HCT116 (cell line): ENCODE measurements at regions not wholly inside any gene's neighbourhood (a gene's known extent, or its start where the extent isn't known, plus 50 kb on each side); places are given as distances from the start of the nearest gene placed in this dataset.

Experiments
- ATAC-seq: fragments of 200-7000 bp; cut with Tn5 transposase; 2 replicates; pipeline ENCODE4 v1.9.1; 2020; ENCODE audit warnings: mild to moderate bottlenecking, moderate library complexity
- BruUV-seq: library from RNA; stranded (reverse); fragments of 400-500 nt; replicated peaks from 2 replicates; lab custom pipeline; 2021; lab: Mats Ljungman, UMichigan
- CTCF ChIA-PET: fragments of 300-600 bp; sonication (Branson Sonifier 250); formaldehyde crosslinking; loops from one replicate; lab custom pipeline; 2021; ENCODE audit warnings: antibody characterized with exemption; lab: Charles Lee
- POLR2A ChIA-PET: fragments of 300-600, 350-600 bp; sonication (Branson Sonifier 250); formaldehyde crosslinking; loops from one replicate; lab custom pipeline; 2021; ENCODE audit warnings: antibody characterized with exemption; lab: Charles Lee
- RAD21 ChIA-PET, 2 experiments: fragments of 300-600 bp; sonication (Branson Sonifier 250); formaldehyde crosslinking; loops; one replicate each; lab custom pipeline; 2023; ENCODE audit warnings: low total read pairs in 2 of 2; ENCODE audit not compliant: uncharacterized antibody in 2 of 2, unreplicated experiment in 2 of 2, low non-redundant PET in 1 of 2; lab: Charles Lee
- DNase-seq: peaks from one replicate; pipeline ENCODE4 v3.0.0-alpha.2; 2010; ENCODE audit warnings: low read depth, low spot score
- H2AFZ ChIP-seq: fragments of 200-600 bp; shearing (Covaris generic), sonication (generic); 2 replicates; pipeline ENCODE4 v1.6.1; 2017; ENCODE audit warnings: low read depth, mixed run types, mixed read lengths, antibody characterized with exemption, low read length; ENCODE audit not compliant: poor library complexity, severe bottlenecking
- H3K27ac ChIP-seq: 2 replicates; pipeline ENCODE4 v1.5.1; 2012; ENCODE audit warnings: low read depth, low read length
- H3K27me3 ChIP-seq: fragments of 200-600 bp; sonication (generic); 2 replicates; pipeline ENCODE4 v1.6.1; 2016; ENCODE audit warnings: mixed run types, low read length, mixed read lengths; ENCODE audit not compliant: insufficient read depth
- H3K36me3 ChIP-seq, 2 experiments: fragments of 200-500 bp in 1 of 2; fragments of 200-600 bp in 1 of 2; sonication (Bioruptor generic) in 1 of 2; sonication (generic) in 1 of 2; 2 replicates each; pipeline versions ENCODE4 v1.5.1 to v1.6.1; 2014 to 2016; ENCODE audit warnings: low read length in 2 of 2, inconsistent platforms in 1 of 2, mixed read lengths in 1 of 2, mixed run types in 1 of 2; ENCODE audit not compliant: insufficient read depth in 2 of 2, control insufficient read depth in 1 of 2
- H3K4me1 ChIP-seq, 2 experiments: fragments of 200-600 bp in 1 of 2; sonication (generic) in 1 of 2; 2 replicates each; pipeline versions ENCODE4 v1.5.1 to v1.6.1; 2012 to 2017; ENCODE audit warnings: low read length in 2 of 2, inconsistent platforms in 1 of 2, mild to moderate bottlenecking in 1 of 2, mixed read lengths in 1 of 2, mixed run types in 1 of 2, moderate library complexity in 1 of 2; ENCODE audit not compliant: insufficient read depth in 2 of 2, control insufficient read depth in 1 of 2
- H3K4me2 ChIP-seq: fragments of 200-600 bp; sonication (generic); 2 replicates; pipeline ENCODE4 v1.6.1; 2017; ENCODE audit warnings: mixed run types, low read length, mixed read lengths
- H3K4me3 ChIP-seq, 2 experiments: fragments of 200-600 bp in 1 of 2; sonication (generic) in 1 of 2; replicated peaks in 1 of 2; 2 replicates each; pipeline ENCODE4 v1.5.1; 2011 to 2016; ENCODE audit warnings: low read length in 2 of 2, control low read depth in 1 of 2, low read depth in 1 of 2, mild to moderate bottlenecking in 1 of 2, mixed read lengths in 1 of 2, mixed run types in 1 of 2
- H3K79me2 ChIP-seq: fragments of 200-600 bp; sonication (generic); 2 replicates; pipeline ENCODE4 v1.6.1; 2017; ENCODE audit warnings: mild to moderate bottlenecking, mixed run types, low read length, moderate library complexity, mixed read lengths; ENCODE audit not compliant: insufficient read depth
- H3K9ac ChIP-seq: fragments of 200-600 bp; sonication (generic); 2 replicates; pipeline ENCODE4 v1.6.1; 2016; ENCODE audit warnings: low read length, mixed read lengths
- H3K9me2 ChIP-seq: fragments of 200-600 bp; sonication (generic), shearing (Covaris generic); 2 replicates; pipeline ENCODE4 v1.6.1; 2017; ENCODE audit warnings: mixed run types, mild to moderate bottlenecking, moderate library complexity; ENCODE audit not compliant: insufficient read depth
- H3K9me3 ChIP-seq, 2 experiments: fragments of 200-500 bp in 1 of 2; fragments of 200-600 bp in 1 of 2; sonication (Bioruptor generic) in 1 of 2; sonication (generic) in 1 of 2; 2 replicates each; pipeline ENCODE4 v1.6.1; 2014 to 2017; ENCODE audit warnings: low read length in 2 of 2, mixed read lengths in 2 of 2, inconsistent platforms in 1 of 2, low read depth in 1 of 2, mild to moderate bottlenecking in 1 of 2, mixed run types in 1 of 2, moderate library complexity in 1 of 2; ENCODE audit not compliant: control insufficient read depth in 1 of 2, insufficient read depth in 1 of 2
- H4K20me1 ChIP-seq: fragments of 200-600 bp; sonication (generic), shearing (Covaris generic); 2 replicates; pipeline ENCODE4 v1.6.1; 2017; ENCODE audit warnings: mixed run types, mild to moderate bottlenecking, moderate library complexity; ENCODE audit not compliant: insufficient read depth
- CBX3 ChIP-seq: IDR thresholded peaks from 2 replicates; pipeline ENCODE4 v1.6.1; 2012; ENCODE audit warnings: low read depth
- FOSL1 ChIP-seq: IDR thresholded peaks from 2 replicates; pipeline ENCODE4 v1.6.1; 2012; ENCODE audit warnings: low read depth
- JUND ChIP-seq: IDR thresholded peaks from 2 replicates; pipeline ENCODE4 v1.6.1; 2012
- MAX ChIP-seq: IDR thresholded peaks from 2 replicates; pipeline ENCODE4 v1.6.1; 2012
- SIN3A ChIP-seq: IDR thresholded peaks from 2 replicates; pipeline ENCODE4 v1.6.1; 2012; ENCODE audit warnings: low read depth
- TCF7L2 ChIP-seq: IDR thresholded peaks from 2 replicates; pipeline ENCODE4 v1.7.0; 2011; ENCODE audit warnings: borderline replicate concordance, inconsistent platforms; ENCODE audit not compliant: insufficient read depth, insufficient read length; ENCODE audit errors: extremely low read depth
- intact Hi-C: fragments of 100-400 bp; cut with micrococcal nuclease; formaldehyde crosslinking; loops from 2 replicates; pipeline ENCODE4 v1.10.0; 2022
- TF ChIP-seq, protein P1 (sequence below): IDR thresholded peaks from 2 replicates; pipeline ENCODE4 v1.6.1; 2012

DNA sequence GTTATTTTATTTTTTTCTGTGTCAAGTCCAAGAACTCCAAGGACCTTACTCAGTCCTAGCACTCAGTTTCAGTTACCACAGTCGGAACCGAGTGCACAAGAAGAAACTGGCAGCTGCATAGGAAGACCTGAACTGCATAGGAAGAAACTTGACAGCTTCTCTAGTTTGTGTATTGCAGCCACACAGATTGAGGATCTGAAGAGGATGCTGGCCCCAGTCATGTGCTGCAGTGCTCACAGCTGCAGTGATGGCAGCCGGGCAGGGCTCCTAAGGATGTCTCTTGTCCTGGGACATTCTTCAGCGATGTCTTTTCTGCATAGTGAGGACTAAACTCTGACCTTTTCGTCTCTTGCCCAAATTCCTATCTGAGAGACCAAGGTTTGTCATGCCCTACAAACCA, 261.2 kb downstream of the STIM2 start:
- H3K79me2 ChIP-seq = no peaks in the 10 kb centered on the region
- TF ChIP-seq MAX (no peak), CBX3 (no peak), SIN3A (no peak), TCF7L2 (no peak)
- TF ChIP-seq, all 23 proteins: peak for 0
- Histone ChIP-seq H3K9ac (no peak overlapping the region), H3K36me3 (no peaks in the 10 kb centered on the region), H3K4me1 (peaks cover 8 to 19% of the 10 kb centered on the region in 2 experiments; a peak in 3 of 4 replicates), H3K27ac (no peak overlapping the region), H3K4me2 (no peak overlapping the region), H3K27me3 (peaks cover 34% of the 10 kb centered on the region), H2AFZ (no peak overlapping the region), H3K9me3 (no peaks in the 10 kb centered on the region), H3K9me2 (no peaks in the 10 kb centered on the region), H3K4me3 (no peak overlapping the region), H4K20me1 (no peaks in the 10 kb centered on the region)
- ATAC-seq (no peak), DNase-seq (no peak)
- no TSS peak for BruUV-seq
- intact Hi-C loops = no loop called here
- ChIA-PET POLR2A (no interaction called here), CTCF (no interaction called here), RAD21 (no interaction called here)

DNA sequence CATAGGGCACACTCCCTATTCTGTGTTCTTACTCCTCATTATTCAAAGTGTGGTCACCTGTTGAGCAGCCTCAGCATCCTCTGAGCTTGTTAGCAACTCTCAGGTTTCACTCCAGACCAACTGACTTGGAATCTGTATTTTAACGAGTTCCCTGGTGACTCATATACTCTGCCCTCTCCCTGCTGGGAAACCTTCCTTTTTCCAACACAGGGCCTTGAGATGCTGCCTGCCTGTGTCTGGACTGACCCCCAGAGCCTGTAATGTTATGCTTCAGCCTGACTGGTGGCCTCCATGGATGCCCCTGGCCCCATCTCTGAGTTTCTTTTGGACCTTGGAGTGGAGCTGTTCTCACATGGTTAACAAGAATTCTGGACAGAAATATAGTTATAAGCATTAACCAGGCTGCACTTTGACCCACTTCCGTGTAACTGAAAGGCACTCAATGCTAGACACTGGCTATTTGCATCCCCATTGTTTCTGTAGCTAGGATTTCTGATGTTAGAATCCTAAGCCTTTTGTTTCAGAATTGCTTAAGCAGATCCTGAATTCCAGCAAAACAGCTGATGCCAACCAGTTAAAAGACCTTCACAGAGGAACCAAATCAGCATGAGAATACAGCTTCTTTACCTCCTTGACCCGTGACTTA, 262.6 kb downstream of the STIM2 start:
- Histone ChIP-seq H2AFZ (no peak overlapping the region), H3K4me3 (no peak overlapping the region), H3K27ac (no peak overlapping the region), H3K79me2 (no peaks in the 10 kb centered on the region), H3K9me3 (no peaks in the 10 kb centered on the region), H3K4me1 (peaks cover 14 to 27% of the 10 kb centered on the region in 2 experiments; a peak in 3 of 4 replicates), H3K9ac (no peak overlapping the region), H3K27me3 (peaks cover 28% of the 10 kb centered on the region), H3K4me2 (peak overlapping the region; percentile 39; the same call in 1 of the 2 replicates), H3K36me3 (no peaks in the 10 kb centered on the region), H3K9me2 (no peaks in the 10 kb centered on the region), H4K20me1 (no peaks in the 10 kb centered on the region)
- CTCF ChIA-PET = no interaction called here
- BruUV-seq = no TSS peak
- DNase-seq = peak; percentile 12
- peak; percentile 77 for ATAC-seq
- RAD21 ChIA-PET = no interaction called here
- POLR2A ChIA-PET = no interaction called here
- TF ChIP-seq FOSL1 (peak; percentile 26; the same call in 1 of the 2 replicates), JUND (peak; percentile 58)
- TF ChIP-seq, protein P1, sequence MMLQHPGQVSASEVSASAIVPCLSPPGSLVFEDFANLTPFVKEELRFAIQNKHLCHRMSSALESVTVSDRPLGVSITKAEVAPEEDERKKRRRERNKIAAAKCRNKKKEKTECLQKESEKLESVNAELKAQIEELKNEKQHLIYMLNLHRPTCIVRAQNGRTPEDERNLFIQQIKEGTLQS = no peak
- intact Hi-C loops = no loop called here
